Globus pallidus (tissue), 1 donor: ENCODE measurements at regions not wholly inside any gene's neighbourhood (a gene's known extent, or its start where the extent isn't known, plus 50 kb on each side); places are given as distances from the start of the nearest gene placed in this dataset.

ENCODE experiments used
- DNase-seq: peaks from one replicate; pipeline ENCODE4 v3.0.0-alpha.2; 2015; ENCODE audit warnings: low spot score

GRCh38 chr20:21577551-21577950, 63.7 kb upstream of the NKX2-2 start:
- DNase-seq = no peak

- DNase-seq = no peak
These were observed 62.3 kb upstream of the NKX2-2 start for GRCh38 chr20:21575981-21576740.

- no peak for DNase-seq
These were observed 61.3 kb upstream of the NKX2-2 start for GRCh38 chr20:21575167-21575566.

- no peak for DNase-seq
These were observed 60.6 kb upstream of the NKX2-2 start for GRCh38 chr20:21574443-21574842.

GRCh38 chr20:21573259-21573658, 59.4 kb upstream of the NKX2-2 start:
- DNase-seq = no peak

- DNase-seq = peak; percentile 47
These were observed 58.2 kb upstream of the NKX2-2 start for GRCh38 chr20:21571841-21572690.

- no peak for DNase-seq
These were observed 56.6 kb upstream of the NKX2-2 start for GRCh38 chr20:21570285-21570992.

GRCh38 chr20:21569586-21569985, 55.7 kb upstream of the NKX2-2 start:
- peak; percentile 24 for DNase-seq

GRCh38 chr20:21564127-21564773, 50.4 kb upstream of the NKX2-2 start:
- DNase-seq = peak; percentile 68
